ENCODE measurements at regions not wholly inside any gene's neighbourhood (a gene's known extent, or its start where the extent isn't known, plus 50 kb on each side); places are given as distances from the start of the nearest gene placed in this dataset.

GRCh38 chr12:20194171-20194570, 174.2 kb upstream of the PDE3A start:
- DNase-seq: no peak
- no peak for ATAC-seq

- DNase-seq: no peak
- ATAC-seq: no peak
Observed at GRCh38 chr12:20196767-20197166, 171.6 kb upstream of the PDE3A start.

- no peak for DNase-seq
- ATAC-seq: no peak
Observed at GRCh38 chr12:20197411-20197810, 170.9 kb upstream of the PDE3A start.

- no peak for DNase-seq
Observed at GRCh38 chr12:20199780-20200179, 168.6 kb upstream of the PDE3A start.

GRCh38 chr12:20201733-20202132, 166.6 kb upstream of the PDE3A start:
- ATAC-seq (no peak), DNase-seq (no peak)

More at GRCh38 chr12:20199780-20200179, 168.6 kb upstream of the PDE3A start:
- no peak for ATAC-seq

GRCh38 chr12:20205854-20206253, 162.5 kb upstream of the PDE3A start:
- ATAC-seq (no peak), DNase-seq (no peak)

GRCh38 chr12:20206410-20206809, 161.9 kb upstream of the PDE3A start:
- no peak for ATAC-seq
- DNase-seq: no peak

GRCh38 chr12:20210621-20211215, 157.6 kb upstream of the PDE3A start:
- no peak for ATAC-seq
- no peak for DNase-seq

- ATAC-seq (no peak), DNase-seq (no peak)
Observed at GRCh38 chr12:20211541-20211940, 156.8 kb upstream of the PDE3A start.

GRCh38 chr12:20211981-20212421, 156.3 kb upstream of the PDE3A start:
- ATAC-seq: no peak
- no peak for DNase-seq

GRCh38 chr12:20212658-20213555, 155.4 kb upstream of the PDE3A start:
- DNase-seq (no peak), ATAC-seq (no peak)

GRCh38 chr12:20213723-20214625, 154.4 kb upstream of the PDE3A start:
- DNase-seq (no peak), ATAC-seq (no peak)

GRCh38 chr12:20220339-20220738, 148.0 kb upstream of the PDE3A start:
- ATAC-seq: peak; percentile 32
- DNase-seq: no peak

GRCh38 chr12:20232931-20233675, 135.2 kb upstream of the PDE3A start:
- no peak for DNase-seq
- ATAC-seq: no peak

GRCh38 chr12:20234474-20234873, 133.9 kb upstream of the PDE3A start:
- DNase-seq (no peak), ATAC-seq (no peak)

GRCh38 chr12:20237091-20237490, 131.2 kb upstream of the PDE3A start:
- no peak for DNase-seq
- no peak for ATAC-seq

- no peak for DNase-seq
- no peak for ATAC-seq
Observed at GRCh38 chr12:20245491-20245890, 122.8 kb upstream of the PDE3A start.

- no peak for ATAC-seq
- DNase-seq: no peak
Observed at GRCh38 chr12:20248646-20249045, 119.7 kb upstream of the PDE3A start.

GRCh38 chr12:20250761-20251160, 117.6 kb upstream of the PDE3A start:
- DNase-seq (no peak), ATAC-seq (no peak)

GRCh38 chr12:20257311-20257710, 111.0 kb upstream of the PDE3A start:
- ATAC-seq: no peak
- no peak for DNase-seq

GRCh38 chr12:20259786-20260185, 108.6 kb upstream of the PDE3A start:
- ATAC-seq: no peak
- DNase-seq: no peak

GRCh38 chr12:20260851-20261250, 107.5 kb upstream of the PDE3A start:
- DNase-seq: no peak
- no peak for ATAC-seq
